Adrenal gland (tissue), 9 donors: ENCODE measurements at regions not wholly inside any gene's neighbourhood (a gene's known extent, or its start where the extent isn't known, plus 50 kb on each side); places are given as distances from the start of the nearest gene placed in this dataset.

ENCODE experiments used
- DNase-seq, 7 donors: peaks; one replicate each; pipeline ENCODE4 v3.0.0-alpha.2; 2019 to 2020
- H3K27ac ChIP-seq, 5 donors: fragments of 200-600 bp; sonication (generic) in 4 of 5; 1 replicate in 3 of 5; 2 replicates in 2 of 5; pipeline versions ENCODE4 v1.5.1 to v1.8.0; 2016 to 2020; ENCODE audit warnings: mild to moderate bottlenecking in 1 of 5
- H3K27me3 ChIP-seq: fragments of 200-600 bp; 2 replicates; pipeline ENCODE4 v1.8.0; 2021
- H3K36me3 ChIP-seq, 2 donors: fragments of 200-600 bp; replicated peaks in 1 of 2; 1 replicate in 1 of 2; 2 replicates in 1 of 2; pipeline versions ENCODE4 v1.5.1 to v1.8.0; 2018 to 2022
- H3K4me1 ChIP-seq, 2 donors: fragments of 200-600 bp; replicated peaks in 1 of 2; 1 replicate in 1 of 2; 2 replicates in 1 of 2; pipeline versions ENCODE4 v1.5.1 to v1.8.0; 2018 to 2021
- H3K4me3 ChIP-seq, 4 donors: fragments of 200-600 bp; sonication (generic) in 3 of 4; one replicate each; pipeline ENCODE4 v1.5.1; 2016 to 2018
- H3K9me3 ChIP-seq, 3 donors: fragments of 200-600 bp; sonication (generic) in 1 of 3; replicated peaks in 1 of 3; 1 replicate in 2 of 3; 2 replicates in 1 of 3; pipeline versions ENCODE4 v1.5.1 to v1.8.0; 2016 to 2021
- POLR2A ChIP-seq, 2 donors: fragments of 450-650 bp; IDR thresholded peaks; one replicate each; pipeline ENCODE4 v1.6.1; 2017; ENCODE audit warnings: antibody characterized with exemption in 2 of 2, mild to moderate bottlenecking in 2 of 2, moderate library complexity in 1 of 2
- WGBS, 4 donors: extraction: QIAGEN DNeasy Blood & Tissue Kit in 2 of 4; methylation state at CpG; one replicate each; pipeline versions ENCODE4 v1.1.5 to v1.1.7; 2013 to 2017; 5-methylcytosine and 5-hydroxymethylcytosine counted together
- intact Hi-C, 2 donors: fragments of 100-400 bp; cut with DNase I; formaldehyde crosslinking; loops; one replicate each; pipeline versions ENCODE4 v1.14.1 to v1.15.0; 2022 to 2023
- TF ChIP-seq, protein P1 (sequence below), 6 experiments: fragments of 450-650 bp in 4 of 6; fragments of 200-600 bp in 2 of 6; sonication (generic) in 1 of 6; IDR thresholded peaks; 1 replicate in 5 of 6; 2 replicates in 1 of 6; pipeline versions ENCODE4 v1.5.1 to v1.8.0; 2016 to 2021; ENCODE audit warnings: antibody characterized with exemption in 6 of 6, mild to moderate bottlenecking in 2 of 6, moderate library complexity in 1 of 6
- donor health status: healthy with polysubstance abuse.
- donor health status: Bipolar disorder and iron deficiency.
- donor health status: DM: yes; HTN: yes; CAD: no.
- donor health status: DM: no; HTN: no; CAD: no.
- donor health status: DM: no; HTN: no; CAD: no.

GRCh38 chr11:69576069-69576782 is 64.7 kb upstream of the CCND1 start:
- Histone ChIP-seq H3K36me3 (no peaks in the 10 kb centered on the region), H3K27me3 (no peaks in the 10 kb centered on the region), H3K27ac (no peak overlapping the region), H3K4me3 (no peak overlapping the region), H3K9me3 (no peaks in the 10 kb centered on the region), H3K4me1 (no peaks in the 10 kb centered on the region)
- TF ChIP-seq, protein P1, sequence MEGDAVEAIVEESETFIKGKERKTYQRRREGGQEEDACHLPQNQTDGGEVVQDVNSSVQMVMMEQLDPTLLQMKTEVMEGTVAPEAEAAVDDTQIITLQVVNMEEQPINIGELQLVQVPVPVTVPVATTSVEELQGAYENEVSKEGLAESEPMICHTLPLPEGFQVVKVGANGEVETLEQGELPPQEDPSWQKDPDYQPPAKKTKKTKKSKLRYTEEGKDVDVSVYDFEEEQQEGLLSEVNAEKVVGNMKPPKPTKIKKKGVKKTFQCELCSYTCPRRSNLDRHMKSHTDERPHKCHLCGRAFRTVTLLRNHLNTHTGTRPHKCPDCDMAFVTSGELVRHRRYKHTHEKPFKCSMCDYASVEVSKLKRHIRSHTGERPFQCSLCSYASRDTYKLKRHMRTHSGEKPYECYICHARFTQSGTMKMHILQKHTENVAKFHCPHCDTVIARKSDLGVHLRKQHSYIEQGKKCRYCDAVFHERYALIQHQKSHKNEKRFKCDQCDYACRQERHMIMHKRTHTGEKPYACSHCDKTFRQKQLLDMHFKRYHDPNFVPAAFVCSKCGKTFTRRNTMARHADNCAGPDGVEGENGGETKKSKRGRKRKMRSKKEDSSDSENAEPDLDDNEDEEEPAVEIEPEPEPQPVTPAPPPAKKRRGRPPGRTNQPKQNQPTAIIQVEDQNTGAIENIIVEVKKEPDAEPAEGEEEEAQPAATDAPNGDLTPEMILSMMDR (IDR thresholded peaks at IDR 0.05) = no peak
- TF ChIP-seq POLR2A (IDR thresholded peaks at IDR 0.05) = no peak
- peak in 1 of 7 donors; percentile 45 for DNase-seq
- intact Hi-C loops = no loop called here
- 54 to 77% (median 66%) methylated on average over 5 to 10 of the region's 10 CpGs for WGBS, 4 donors

GRCh38 chr11:69578167-69578566 is 62.8 kb upstream of the CCND1 start:
- Histone ChIP-seq H3K27me3 (no peaks in the 10 kb centered on the region), H3K36me3 (no peaks in the 10 kb centered on the region), H3K4me3 (no peak overlapping the region), H3K9me3 (no peaks in the 10 kb centered on the region), H3K27ac (no peak overlapping the region), H3K4me1 (no peaks in the 10 kb centered on the region)
- intact Hi-C loops = no loop called here
- WGBS, 4 donors = 69 to 85% (median 80%) methylated on average over 5 of the region's 5 CpGs
- TF ChIP-seq, protein P1 (IDR thresholded peaks at IDR 0.05) = no peak
- no peak for TF ChIP-seq POLR2A (IDR thresholded peaks at IDR 0.05)
- no peak for DNase-seq

DNA sequence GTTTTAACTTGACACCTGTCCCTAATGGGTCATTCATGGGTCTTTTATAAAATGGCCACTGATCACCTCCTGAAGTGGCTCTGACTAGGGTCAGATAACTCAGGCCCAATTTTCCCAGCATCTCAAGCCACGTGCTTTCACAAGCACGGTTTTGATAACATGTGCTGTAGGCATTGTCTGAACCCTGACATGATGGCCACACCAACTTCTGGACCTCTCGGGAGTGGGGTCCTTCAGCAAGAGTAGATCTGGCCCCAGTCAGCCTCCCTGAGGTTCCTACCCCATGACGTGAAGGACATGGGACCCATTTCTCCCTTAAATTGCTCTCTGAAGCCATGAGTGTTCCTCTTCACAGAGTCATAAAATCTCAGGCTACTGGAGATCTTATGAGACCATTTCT is 60.4 kb upstream of the CCND1 start:
- intact Hi-C loops = no loop called here
- peaks cover 0 to 4% (median 0%) of the 10 kb centered on the region in 3 donors for H3K9me3 ChIP-seq
- DNase-seq = no peak
- TF ChIP-seq, protein P1 (IDR thresholded peaks at IDR 0.05) = no peak
- TF ChIP-seq POLR2A (IDR thresholded peaks at IDR 0.05) = no peak
- no peaks in the 10 kb centered on the region for H3K36me3 ChIP-seq
- no peak overlapping the region for H3K4me3 ChIP-seq
- no peaks in the 10 kb centered on the region for H3K4me1 ChIP-seq
- no peak overlapping the region for H3K27ac ChIP-seq
- 78 to 94% (median 93%) methylated on average over 4 of the region's 4 CpGs for WGBS, 4 donors
- no peaks in the 10 kb centered on the region for H3K27me3 ChIP-seq

GRCh38 chr11:69582756-69583467 is 58.0 kb upstream of the CCND1 start:
- no peak for TF ChIP-seq POLR2A (IDR thresholded peaks at IDR 0.05)
- TF ChIP-seq, protein P1 (IDR thresholded peaks at IDR 0.05) = no peak

More at GRCh38 chr11:69582756-69583467, 58.0 kb upstream of the CCND1 start:
- intact Hi-C loops = no loop called here
- H3K36me3 ChIP-seq = no peaks in the 10 kb centered on the region
- H3K4me3 ChIP-seq = no peak overlapping the region
- no peaks in the 10 kb centered on the region for H3K4me1 ChIP-seq
- no peak for DNase-seq
- peaks cover 0 to 4% (median 0%) of the 10 kb centered on the region in 3 donors for H3K9me3 ChIP-seq
- no peak overlapping the region for H3K27ac ChIP-seq
- 52 to 68% (median 64%) methylated on average over 5 of the region's 5 CpGs for WGBS, 4 donors
- no peaks in the 10 kb centered on the region for H3K27me3 ChIP-seq
